GM19043 (cell line): ENCODE measurements at regions not wholly inside any gene's neighbourhood (a gene's known extent, or its start where the extent isn't known, plus 50 kb on each side); places are given as distances from the start of the nearest gene placed in this dataset.
"Not testable (repeated sequence)": the region's sequence is repeated elsewhere in the genome, so short reads cannot be mapped to it uniquely, and the experiment has no call there.

Experiments used
- ATAC-seq: cut with Tn5 transposase; IDR thresholded peaks from one replicate; pipeline ENCODE4 v1.9.1; 2021; ENCODE audit warnings: low read depth; ENCODE audit not compliant: unreplicated experiment

DNA sequence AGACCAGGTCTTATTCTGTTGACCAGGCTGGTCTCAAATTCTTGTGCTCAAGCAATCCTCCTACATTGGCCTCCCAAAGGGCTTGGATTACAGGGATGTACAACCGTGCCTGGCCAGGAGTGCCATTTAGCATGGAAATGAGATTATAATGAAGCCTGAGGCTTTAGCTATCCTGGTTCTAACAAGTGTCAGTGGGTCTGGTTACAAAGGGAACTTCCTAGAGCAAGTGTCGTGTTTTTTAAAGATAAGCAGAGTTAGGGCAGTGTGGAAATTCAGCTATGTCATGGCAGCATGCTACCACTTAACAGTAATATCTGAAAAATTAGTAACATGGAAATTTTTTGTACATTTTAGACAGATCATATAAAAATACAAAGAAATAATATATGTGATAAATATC lies 339.3 kb upstream of the SPATA31A3 start:
- not testable (repeated sequence) for ATAC-seq

- ATAC-seq: not testable (repeated sequence)
Observed at GRCh38 chr9:67313409-67313808, 321.1 kb upstream of the SPATA31A3 start.

- ATAC-seq: not testable (repeated sequence)
Observed at GRCh38 chr9:67312504-67312903, 320.2 kb upstream of the SPATA31A3 start.

DNA sequence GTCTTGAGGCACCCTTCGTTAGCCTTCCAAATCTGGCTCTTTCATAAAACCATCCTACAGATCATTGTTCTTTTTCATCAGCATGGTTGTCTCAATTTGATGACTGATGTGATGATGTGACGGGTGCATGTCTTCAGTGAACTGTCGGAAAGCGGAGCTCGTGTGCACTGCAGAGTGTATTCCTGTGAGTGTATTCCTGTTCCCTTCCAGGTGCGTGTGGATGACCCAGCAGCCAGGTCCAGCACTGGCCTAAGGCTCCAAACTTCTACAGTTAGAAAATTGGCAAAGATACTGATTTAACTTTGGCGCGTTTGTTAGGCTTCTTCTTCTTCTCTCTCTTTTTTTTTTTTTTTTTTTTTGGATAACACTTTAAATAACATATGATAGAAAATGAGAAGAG lies 314.8 kb upstream of the SPATA31A3 start:
- not testable (repeated sequence) for ATAC-seq

GRCh38 chr9:67288797-67289196 lies 296.4 kb upstream of the SPATA31A3 start:
- not testable (repeated sequence) for ATAC-seq

DNA sequence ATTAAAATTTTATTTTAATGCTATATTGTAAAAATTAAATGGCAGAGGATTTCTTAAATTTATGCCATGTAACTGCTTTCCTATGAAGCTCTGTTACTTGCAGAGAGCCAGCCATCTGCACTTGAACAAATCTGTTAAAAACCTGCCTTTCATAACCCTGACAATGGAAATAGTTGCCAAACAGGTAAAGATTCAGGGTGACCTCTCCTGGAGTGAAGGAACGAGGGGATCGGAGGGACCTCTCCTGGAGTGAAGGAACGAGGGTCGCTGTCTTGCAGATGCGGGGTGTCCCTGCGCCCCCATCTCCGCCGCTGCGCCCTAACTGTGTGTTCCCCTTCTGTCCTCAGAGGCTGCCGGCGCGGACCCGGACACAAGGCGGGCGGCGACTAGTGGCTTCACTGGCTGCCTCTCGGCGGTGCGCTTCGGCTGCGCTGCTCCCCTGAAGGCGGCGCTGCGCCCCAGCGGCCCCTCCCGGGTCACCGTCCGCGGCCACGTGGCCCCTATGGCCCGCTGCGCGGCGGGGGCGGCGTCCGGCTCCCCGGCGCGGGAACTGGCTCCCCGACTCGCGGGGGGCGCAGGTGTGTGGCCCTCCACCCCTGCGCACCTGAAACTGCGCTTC lies 295.9 kb upstream of the SPATA31A3 start:
- not testable (repeated sequence) for ATAC-seq

DNA sequence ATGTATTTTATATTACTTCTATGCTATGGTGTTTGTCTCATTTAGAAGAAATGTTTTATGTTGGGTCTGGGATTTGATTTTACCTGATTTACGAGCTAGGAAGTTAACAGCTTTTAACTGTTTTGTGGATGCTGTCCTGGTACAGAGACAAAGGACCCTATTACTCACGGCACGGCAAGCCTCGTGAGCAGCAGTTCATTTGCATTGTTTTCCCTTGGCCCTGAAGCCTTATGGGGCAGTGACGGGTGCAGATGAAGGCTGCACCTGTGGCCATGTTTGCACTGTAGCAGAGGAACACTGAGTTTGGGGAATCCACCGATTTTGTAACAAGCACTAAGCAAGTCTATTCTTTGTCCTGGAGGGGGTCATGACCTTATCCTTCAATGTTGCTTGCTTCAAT lies 291.9 kb upstream of the SPATA31A3 start:
- not testable (repeated sequence) for ATAC-seq

GRCh38 chr9:67281574-67281973 lies 289.2 kb upstream of the SPATA31A3 start:
- ATAC-seq: not testable (repeated sequence)

GRCh38 chr9:67269692-67270091 lies 277.3 kb upstream of the SPATA31A3 start:
- ATAC-seq: not testable (repeated sequence)

GRCh38 chr9:67257894-67258293 lies 265.5 kb upstream of the SPATA31A3 start:
- ATAC-seq: not testable (repeated sequence)

DNA sequence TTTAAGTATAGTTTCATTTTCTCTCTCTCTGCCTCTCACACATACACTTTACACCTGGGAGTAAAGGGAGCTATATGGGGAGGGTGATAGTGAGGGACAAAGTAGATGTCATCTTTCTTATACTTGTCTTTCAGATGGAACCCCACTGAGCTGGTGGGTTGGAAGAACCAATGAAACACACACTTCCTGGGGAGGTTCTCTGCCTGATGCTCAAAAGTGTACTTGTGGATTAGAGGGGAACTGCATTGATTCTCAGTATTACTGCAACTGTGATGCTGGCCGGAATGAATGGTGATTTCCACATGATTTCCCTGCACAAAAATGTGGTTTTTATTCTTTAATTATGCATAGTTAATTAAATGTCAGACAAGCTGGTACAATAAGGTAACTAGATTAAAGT lies 256.6 kb upstream of the SPATA31A3 start:
- ATAC-seq: not testable (repeated sequence)

DNA sequence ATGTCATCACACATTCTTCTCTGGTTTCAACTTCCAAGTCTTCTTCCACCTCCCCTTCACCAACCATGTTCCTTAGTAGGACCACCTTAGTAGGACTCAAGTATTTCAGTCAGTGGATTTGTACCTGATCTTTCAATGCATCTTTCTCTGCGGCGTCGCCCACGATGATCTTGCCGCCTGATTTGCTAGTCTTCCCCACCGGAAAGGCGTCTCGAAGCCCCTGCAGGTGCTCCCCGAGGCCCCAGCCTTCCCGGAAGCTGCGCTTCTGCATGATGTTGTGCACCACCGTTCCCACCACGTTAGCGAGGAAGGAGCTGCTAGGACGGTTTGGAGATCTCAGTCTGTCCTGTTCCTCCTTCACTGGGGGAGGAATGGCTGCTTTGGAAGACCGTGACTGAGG lies 219.7 kb upstream of the SPATA31A3 start:
- ATAC-seq: not testable (repeated sequence)

DNA sequence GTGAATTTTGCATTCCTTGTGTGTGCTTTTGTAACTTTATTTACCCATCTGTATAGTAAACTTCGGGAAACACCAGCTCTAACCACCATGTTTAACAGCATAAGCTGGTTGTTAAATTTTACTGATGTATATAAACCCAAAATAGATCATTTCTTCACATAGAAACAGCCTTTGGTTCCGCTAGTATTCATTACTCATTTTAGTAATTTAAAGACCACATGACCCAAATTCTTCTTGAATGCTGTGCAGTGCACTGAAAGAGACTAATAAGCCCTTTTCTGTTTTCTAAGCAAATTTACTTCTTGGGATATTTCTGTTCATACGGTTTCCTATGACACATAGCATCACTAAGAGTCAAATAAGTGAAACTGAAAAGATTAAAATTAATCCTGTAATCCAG lies 218.5 kb upstream of the SPATA31A3 start:
- ATAC-seq: not testable (repeated sequence)

DNA sequence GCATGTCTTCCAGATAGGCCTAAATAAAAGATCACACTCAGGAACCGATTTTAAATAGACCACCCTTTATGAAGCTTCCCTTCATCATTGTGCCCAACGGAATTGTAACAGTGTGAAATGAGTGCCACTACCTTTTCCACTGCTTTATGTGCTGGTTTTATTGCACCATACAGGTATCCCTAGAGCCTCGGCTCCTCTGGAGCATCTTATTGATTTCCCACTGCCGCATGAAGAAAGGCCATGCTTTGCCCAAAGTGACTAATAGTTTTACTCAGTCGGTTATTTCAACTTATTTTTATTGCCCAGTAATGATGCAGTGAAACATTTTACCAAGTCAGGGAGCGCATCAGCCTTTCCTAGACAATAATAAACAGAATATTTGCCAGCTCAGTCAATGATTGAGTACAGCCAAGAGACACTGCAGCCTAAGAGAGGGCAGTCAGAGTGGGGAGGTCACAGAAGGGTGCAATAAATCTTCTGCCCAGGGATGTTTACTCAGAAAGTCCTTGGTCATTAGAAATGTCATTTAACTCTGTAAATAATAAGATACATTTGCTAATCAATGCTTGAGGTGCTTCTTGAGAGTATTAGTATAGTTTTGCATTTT lies 216.6 kb upstream of the SPATA31A3 start:
- ATAC-seq: not testable (repeated sequence)

DNA sequence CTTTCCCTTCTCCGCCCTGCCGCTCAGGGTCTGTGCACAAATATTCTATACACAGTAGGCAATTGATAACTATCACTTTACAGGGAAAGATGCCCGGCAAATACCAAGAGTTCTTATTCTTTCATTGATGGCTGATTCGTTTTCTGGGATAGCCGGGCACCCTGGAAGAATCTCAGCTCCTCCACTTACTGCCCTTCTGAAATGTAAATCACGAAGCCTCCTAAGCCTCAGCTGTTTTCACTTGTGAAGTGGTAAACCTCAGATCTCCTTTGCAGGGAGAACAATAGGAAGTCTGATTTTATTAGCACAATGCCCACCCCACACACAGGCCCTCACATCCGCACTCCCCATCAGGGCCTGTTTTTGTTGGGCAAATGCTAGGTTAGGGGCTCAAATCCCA lies 203.8 kb upstream of the SPATA31A3 start:
- not testable (repeated sequence) for ATAC-seq

- not testable (repeated sequence) for ATAC-seq
Observed at GRCh38 chr9:67195357-67195756, 203.0 kb upstream of the SPATA31A3 start.

- ATAC-seq: not testable (repeated sequence)
Observed at GRCh38 chr9:67179185-67179584, 186.8 kb upstream of the SPATA31A3 start.

DNA sequence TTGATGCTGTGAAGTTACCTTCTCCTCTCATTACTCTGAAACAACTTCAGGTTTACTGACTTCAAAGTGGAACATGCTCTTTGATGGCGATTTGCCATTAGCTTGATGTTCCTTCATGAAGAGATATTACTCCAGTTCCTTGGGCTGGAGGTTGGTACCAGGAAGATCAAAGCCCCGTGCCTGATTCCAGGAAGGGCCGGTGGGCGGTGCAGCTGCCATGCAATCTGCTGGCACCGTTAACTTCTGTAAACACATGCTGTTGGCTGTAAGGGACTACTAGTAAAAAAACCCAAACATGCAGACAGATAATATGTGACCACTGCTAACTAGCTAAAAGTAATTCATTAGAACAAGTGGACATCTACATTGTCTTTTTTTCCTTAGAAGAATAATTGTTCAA lies 182.8 kb upstream of the SPATA31A3 start:
- not testable (repeated sequence) for ATAC-seq

DNA sequence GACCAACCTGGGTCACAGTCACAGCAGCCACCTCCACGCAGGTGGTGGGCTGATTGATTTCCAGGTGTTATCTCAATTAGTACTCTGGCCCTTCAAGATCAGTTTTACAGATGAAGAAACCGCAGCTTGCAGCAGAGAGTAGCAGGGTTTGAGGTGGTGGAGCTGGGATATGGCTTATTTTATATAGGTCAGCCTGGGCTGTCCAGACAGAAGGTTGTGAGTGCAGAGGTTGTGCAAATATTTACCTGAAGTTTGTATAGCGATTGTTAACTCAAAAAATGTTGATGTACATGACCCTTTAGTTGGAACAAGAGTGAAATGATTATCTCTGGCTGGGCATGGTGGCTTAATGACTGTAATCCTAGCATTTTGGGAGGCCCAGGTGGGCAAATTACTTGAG lies 179.4 kb upstream of the SPATA31A3 start:
- not testable (repeated sequence) for ATAC-seq

- not testable (repeated sequence) for ATAC-seq
Observed at GRCh38 chr9:67168530-67169157, 176.3 kb upstream of the SPATA31A3 start.

DNA sequence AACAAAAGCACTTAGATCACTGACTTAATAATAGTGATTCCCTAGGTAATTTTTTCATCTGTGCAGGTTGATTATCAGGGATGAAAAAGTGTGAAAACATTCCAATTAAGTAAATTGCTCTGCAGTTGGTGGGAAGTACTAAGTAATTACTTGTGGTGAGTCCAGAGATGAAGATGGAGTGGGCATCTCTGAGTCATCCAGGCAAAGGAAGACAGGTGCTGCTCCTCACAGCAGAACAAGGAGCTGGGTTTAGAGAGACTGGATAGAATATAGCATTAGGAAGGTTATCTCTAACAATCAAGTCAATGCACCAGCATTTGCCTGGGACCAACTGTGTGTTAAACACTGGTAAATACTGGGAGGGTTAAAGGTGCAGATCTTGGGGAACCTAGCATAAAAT lies 174.0 kb upstream of the SPATA31A3 start:
- ATAC-seq: not testable (repeated sequence)

GRCh38 chr9:67162827-67163226 lies 170.5 kb upstream of the SPATA31A3 start:
- ATAC-seq: not testable (repeated sequence)
